Caco-2 (cell line): ENCODE measurements at regions not wholly inside any gene's neighbourhood (a gene's known extent, or its start where the extent isn't known, plus 50 kb on each side); places are given as distances from the start of the nearest gene placed in this dataset.
A peak's percentile ranks its signal among the peaks of the same experiment; 100 is the strongest.

Experiments
- BruUV-seq: library from RNA; stranded (reverse); fragments of 400-500 nt; replicated peaks from 2 replicates; lab custom pipeline; 2021; lab: Mats Ljungman, UMichigan
- CTCF ChIA-PET: fragments of 300-600 bp; sonication (Branson Sonifier 250); formaldehyde crosslinking; loops from one replicate; lab custom pipeline; 2022; ENCODE audit warnings: antibody characterized with exemption; lab: Charles Lee
- POLR2A ChIA-PET: fragments of 300-600 bp; sonication (Branson Sonifier 250); formaldehyde crosslinking; loops from one replicate; lab custom pipeline; 2022; ENCODE audit warnings: antibody characterized with exemption; lab: Charles Lee
- DNase-seq, 2 experiments: peaks; one replicate each; pipeline versions ENCODE4 v3.0.0 to v3.0.0-alpha.2; 2020 to 2022
- H3K27me3 ChIP-seq: replicated peaks from 2 replicates; pipeline ENCODE4 v1.6.0; 2011; ENCODE audit warnings: low read length; ENCODE audit not compliant: control insufficient read depth, insufficient read depth
- H3K36me3 ChIP-seq: 2 replicates; pipeline ENCODE4 v1.5.1; 2011; ENCODE audit warnings: low read length; ENCODE audit not compliant: control insufficient read depth, insufficient read depth
- H3K4me1 ChIP-seq: fragments of 250-450 bp; sonication (Bioruptor Pico); 2 replicates; pipeline ENCODE4 v1.5.1; 2020; ENCODE audit warnings: mild to moderate bottlenecking
- H3K4me3 ChIP-seq: 2 replicates; pipeline ENCODE4 v1.5.1; 2011; ENCODE audit warnings: low read depth, mild to moderate bottlenecking, control low read depth, low read length
- H3K9me3 ChIP-seq: fragments of 250-450 bp; sonication (Bioruptor Pico); 2 replicates; pipeline ENCODE4 v1.5.1; 2020; ENCODE audit warnings: mild to moderate bottlenecking, moderate library complexity
- H3K27ac Mint-ChIP-seq: one replicate; pipeline ENCODE4 v1.8.0; 2022; ENCODE audit warnings: mixed read lengths; ENCODE audit not compliant: unreplicated experiment
- H3K27me3 Mint-ChIP-seq: one replicate; pipeline ENCODE4 v1.8.0; 2022; ENCODE audit warnings: mixed read lengths; ENCODE audit not compliant: insufficient read depth, unreplicated experiment
- H3K36me3 Mint-ChIP-seq: one replicate; pipeline ENCODE4 v1.8.0; 2022; ENCODE audit warnings: mild to moderate bottlenecking, mixed read lengths; ENCODE audit not compliant: insufficient read depth, unreplicated experiment
- H3K4me1 Mint-ChIP-seq: one replicate; pipeline ENCODE4 v1.8.0; 2022; ENCODE audit warnings: low read depth, mixed read lengths; ENCODE audit not compliant: unreplicated experiment
- H3K4me3 Mint-ChIP-seq: one replicate; pipeline ENCODE4 v1.8.0; 2022; ENCODE audit warnings: mild to moderate bottlenecking, moderate library complexity, mixed read lengths; ENCODE audit not compliant: unreplicated experiment
- H3K9me3 Mint-ChIP-seq: one replicate; pipeline ENCODE4 v1.8.0; 2022; ENCODE audit warnings: mixed read lengths; ENCODE audit not compliant: unreplicated experiment
- intact Hi-C: fragments of 100-400 bp; cut with micrococcal nuclease; formaldehyde crosslinking; loops from one replicate; pipeline ENCODE4 v1.10.0; 2022; ENCODE audit not compliant: unreplicated experiment
- TF ChIP-seq, protein P1 (sequence below), 2 experiments: fragments of 200-600 bp in 1 of 2; IDR thresholded peaks; 1 replicate in 1 of 2; 2 replicates in 1 of 2; pipeline versions ENCODE4 v1.5.1 to v1.8.0; 2011 to 2022; ENCODE audit warnings: antibody characterized with exemption in 1 of 2, control low read depth in 1 of 2, inconsistent platforms in 1 of 2, low read depth in 1 of 2, low read length in 1 of 2, mild to moderate bottlenecking in 1 of 2, moderate library complexity in 1 of 2; ENCODE audit not compliant: insufficient read depth in 1 of 2, severe bottlenecking in 1 of 2, unreplicated experiment in 1 of 2

DNA sequence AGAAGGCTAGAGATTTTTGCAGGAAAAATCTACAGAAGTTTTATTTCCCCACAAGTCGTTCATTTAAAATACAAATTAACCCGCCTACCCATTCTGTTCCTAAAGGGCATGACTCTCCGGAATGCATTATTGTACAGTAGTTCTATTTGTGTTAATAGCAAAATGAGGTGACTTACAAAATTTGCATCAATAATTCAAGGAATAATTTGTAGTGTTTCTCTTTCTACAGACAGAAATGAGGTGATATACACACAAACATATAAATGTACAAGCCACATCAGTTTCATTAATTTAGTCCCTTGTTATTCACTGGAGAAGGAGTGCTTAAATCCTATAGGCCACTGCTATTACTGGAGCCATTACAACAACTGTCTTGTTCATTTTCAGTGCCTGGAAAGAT is 501.3 kb upstream of the DIAPH2 start:
- no peaks in the 10 kb centered on the region for H3K36me3 Mint-ChIP-seq
- intact Hi-C loops: loop anchor here (5.0 kb wide), 1 partner anchor 836 kb away; no protein-coding TSS in a partner anchor
- H3K27ac Mint-ChIP-seq: no peak overlapping the region

DNA sequence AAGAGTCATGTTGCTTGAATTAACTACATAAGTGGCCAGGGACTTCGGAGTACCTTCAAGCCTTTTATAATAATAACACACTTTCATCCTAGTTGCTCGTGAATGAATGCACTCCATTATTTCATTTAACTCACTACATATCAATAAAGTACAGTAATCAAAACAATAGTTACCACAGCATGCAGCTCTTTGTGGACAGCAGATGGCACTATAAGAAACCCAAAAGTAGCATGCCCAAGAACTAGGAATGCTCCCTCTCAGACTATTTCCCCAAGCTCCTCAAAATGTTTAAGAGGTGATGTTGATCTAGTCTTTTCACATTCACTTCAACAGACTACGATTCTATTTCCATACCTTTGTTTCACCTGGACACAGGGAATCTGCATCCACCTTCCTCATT is 500.8 kb upstream of the DIAPH2 start:
- intact Hi-C loops: loop anchor here (5.0 kb wide), 1 partner anchor 837 kb away; no protein-coding TSS in a partner anchor
- Histone ChIP-seq H3K4me3 (no peak overlapping the region), H3K4me1 (no peaks in the 10 kb centered on the region), H3K36me3 (no peaks in the 10 kb centered on the region), H3K9me3 (no peaks in the 10 kb centered on the region), H3K27me3 (no peaks in the 10 kb centered on the region)
- BruUV-seq: no TSS peak
- H3K27me3 Mint-ChIP-seq: no peaks in the 10 kb centered on the region
- H3K36me3 Mint-ChIP-seq: no peaks in the 10 kb centered on the region
- DNase-seq: no peak
- peaks cover 7% of the 10 kb centered on the region for H3K9me3 Mint-ChIP-seq
- no peak overlapping the region for H3K27ac Mint-ChIP-seq
- TF ChIP-seq, protein P1, sequence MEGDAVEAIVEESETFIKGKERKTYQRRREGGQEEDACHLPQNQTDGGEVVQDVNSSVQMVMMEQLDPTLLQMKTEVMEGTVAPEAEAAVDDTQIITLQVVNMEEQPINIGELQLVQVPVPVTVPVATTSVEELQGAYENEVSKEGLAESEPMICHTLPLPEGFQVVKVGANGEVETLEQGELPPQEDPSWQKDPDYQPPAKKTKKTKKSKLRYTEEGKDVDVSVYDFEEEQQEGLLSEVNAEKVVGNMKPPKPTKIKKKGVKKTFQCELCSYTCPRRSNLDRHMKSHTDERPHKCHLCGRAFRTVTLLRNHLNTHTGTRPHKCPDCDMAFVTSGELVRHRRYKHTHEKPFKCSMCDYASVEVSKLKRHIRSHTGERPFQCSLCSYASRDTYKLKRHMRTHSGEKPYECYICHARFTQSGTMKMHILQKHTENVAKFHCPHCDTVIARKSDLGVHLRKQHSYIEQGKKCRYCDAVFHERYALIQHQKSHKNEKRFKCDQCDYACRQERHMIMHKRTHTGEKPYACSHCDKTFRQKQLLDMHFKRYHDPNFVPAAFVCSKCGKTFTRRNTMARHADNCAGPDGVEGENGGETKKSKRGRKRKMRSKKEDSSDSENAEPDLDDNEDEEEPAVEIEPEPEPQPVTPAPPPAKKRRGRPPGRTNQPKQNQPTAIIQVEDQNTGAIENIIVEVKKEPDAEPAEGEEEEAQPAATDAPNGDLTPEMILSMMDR (IDR thresholded peaks at IDR 0.05; ENCODE audit: insufficient read depth in 1 of 2, low read depth in 1 of 2, low read length in 1 of 2, severe bottlenecking in 1 of 2, unreplicated experiment in 1 of 2): peak in 1 of 2 experiments; percentile 17
- H3K4me3 Mint-ChIP-seq: no peak overlapping the region
- ChIA-PET POLR2A (no interaction called here), CTCF (no interaction called here)
- H3K4me1 Mint-ChIP-seq: no peaks in the 10 kb centered on the region

More for the DNA sequence above, 501.3 kb upstream of the DIAPH2 start:
- Histone ChIP-seq H3K9me3 (no peaks in the 10 kb centered on the region), H3K4me1 (no peaks in the 10 kb centered on the region), H3K4me3 (no peak overlapping the region), H3K27me3 (no peaks in the 10 kb centered on the region), H3K36me3 (no peaks in the 10 kb centered on the region)
- TF ChIP-seq, protein P1 (IDR thresholded peaks at IDR 0.05; ENCODE audit: insufficient read depth in 1 of 2, low read depth in 1 of 2, low read length in 1 of 2, severe bottlenecking in 1 of 2, unreplicated experiment in 1 of 2): no peak
- no TSS peak for BruUV-seq
- H3K9me3 Mint-ChIP-seq: peaks cover 7% of the 10 kb centered on the region
- no peak overlapping the region for H3K4me3 Mint-ChIP-seq
- ChIA-PET CTCF (no interaction called here), POLR2A (no interaction called here)
- H3K4me1 Mint-ChIP-seq: no peaks in the 10 kb centered on the region
- no peaks in the 10 kb centered on the region for H3K27me3 Mint-ChIP-seq
- DNase-seq: no peak

DNA sequence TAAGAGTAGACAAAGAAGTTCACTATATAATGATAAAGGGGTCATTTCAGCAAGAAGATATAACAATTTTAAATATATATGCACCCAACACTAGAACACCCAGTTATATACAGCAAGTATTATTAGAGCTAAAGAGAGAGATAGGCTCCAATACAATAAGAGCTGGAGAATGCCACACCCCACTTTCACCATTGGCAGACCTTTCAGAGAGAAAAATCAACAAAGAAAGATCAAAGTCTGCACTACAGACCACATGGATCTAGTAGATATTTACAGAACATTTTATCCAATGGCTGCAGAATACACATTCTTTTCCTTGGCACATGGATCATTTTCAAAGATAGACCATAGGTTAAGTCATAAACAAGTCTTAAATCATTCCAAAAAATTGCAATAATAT is 479.7 kb upstream of the DIAPH2 start:
- Histone ChIP-seq H3K27me3 (no peaks in the 10 kb centered on the region), H3K4me3 (no peak overlapping the region), H3K36me3 (no peaks in the 10 kb centered on the region), H3K4me1 (no peaks in the 10 kb centered on the region), H3K9me3 (no peaks in the 10 kb centered on the region)
- Mint-ChIP-seq H3K4me3 (no peak overlapping the region), H3K9me3 (no peaks in the 10 kb centered on the region), H3K36me3 (no peaks in the 10 kb centered on the region), H3K27ac (no peak overlapping the region), H3K4me1 (peaks cover 12% of the 10 kb centered on the region), H3K27me3 (no peaks in the 10 kb centered on the region)
- POLR2A ChIA-PET: no interaction called here
- intact Hi-C loops: no loop called here
- peak in 1 of 2 experiments; percentile 5 for DNase-seq
- BruUV-seq: no TSS peak
- TF ChIP-seq, protein P1 (IDR thresholded peaks at IDR 0.05; ENCODE audit: insufficient read depth in 1 of 2, low read depth in 1 of 2, low read length in 1 of 2, severe bottlenecking in 1 of 2, unreplicated experiment in 1 of 2): no peak
- CTCF ChIA-PET: no interaction called here
